Caco-2 (cell line): ENCODE measurements at regions not wholly inside any gene's neighbourhood (a gene's known extent, or its start where the extent isn't known, plus 50 kb on each side); places are given as distances from the start of the nearest gene placed in this dataset.

Experiments used
- BruUV-seq: library from RNA; stranded (reverse); fragments of 400-500 nt; replicated peaks from 2 replicates; lab custom pipeline; 2021; lab: Mats Ljungman, UMichigan
- CTCF ChIA-PET: fragments of 300-600 bp; sonication (Branson Sonifier 250); formaldehyde crosslinking; loops from one replicate; lab custom pipeline; 2022; ENCODE audit warnings: antibody characterized with exemption; lab: Charles Lee
- POLR2A ChIA-PET: fragments of 300-600 bp; sonication (Branson Sonifier 250); formaldehyde crosslinking; loops from one replicate; lab custom pipeline; 2022; ENCODE audit warnings: antibody characterized with exemption; lab: Charles Lee
- DNase-seq, 2 experiments: peaks; one replicate each; pipeline versions ENCODE4 v3.0.0 to v3.0.0-alpha.2; 2020 to 2022
- H3K27me3 ChIP-seq: replicated peaks from 2 replicates; pipeline ENCODE4 v1.6.0; 2011; ENCODE audit warnings: low read length; ENCODE audit not compliant: control insufficient read depth, insufficient read depth
- H3K36me3 ChIP-seq: 2 replicates; pipeline ENCODE4 v1.5.1; 2011; ENCODE audit warnings: low read length; ENCODE audit not compliant: control insufficient read depth, insufficient read depth
- H3K4me1 ChIP-seq: fragments of 250-450 bp; sonication (Bioruptor Pico); 2 replicates; pipeline ENCODE4 v1.5.1; 2020; ENCODE audit warnings: mild to moderate bottlenecking
- H3K4me3 ChIP-seq: 2 replicates; pipeline ENCODE4 v1.5.1; 2011; ENCODE audit warnings: low read depth, mild to moderate bottlenecking, control low read depth, low read length
- H3K9me3 ChIP-seq: fragments of 250-450 bp; sonication (Bioruptor Pico); 2 replicates; pipeline ENCODE4 v1.5.1; 2020; ENCODE audit warnings: mild to moderate bottlenecking, moderate library complexity
- H3K27ac Mint-ChIP-seq: one replicate; pipeline ENCODE4 v1.8.0; 2022; ENCODE audit warnings: mixed read lengths; ENCODE audit not compliant: unreplicated experiment
- H3K27me3 Mint-ChIP-seq: one replicate; pipeline ENCODE4 v1.8.0; 2022; ENCODE audit warnings: mixed read lengths; ENCODE audit not compliant: insufficient read depth, unreplicated experiment
- H3K36me3 Mint-ChIP-seq: one replicate; pipeline ENCODE4 v1.8.0; 2022; ENCODE audit warnings: mild to moderate bottlenecking, mixed read lengths; ENCODE audit not compliant: insufficient read depth, unreplicated experiment
- H3K4me1 Mint-ChIP-seq: one replicate; pipeline ENCODE4 v1.8.0; 2022; ENCODE audit warnings: low read depth, mixed read lengths; ENCODE audit not compliant: unreplicated experiment
- H3K4me3 Mint-ChIP-seq: one replicate; pipeline ENCODE4 v1.8.0; 2022; ENCODE audit warnings: mild to moderate bottlenecking, moderate library complexity, mixed read lengths; ENCODE audit not compliant: unreplicated experiment
- H3K9me3 Mint-ChIP-seq: one replicate; pipeline ENCODE4 v1.8.0; 2022; ENCODE audit warnings: mixed read lengths; ENCODE audit not compliant: unreplicated experiment
- CTCF ChIP-seq, 2 experiments: fragments of 200-600 bp in 1 of 2; IDR thresholded peaks; 1 replicate in 1 of 2; 2 replicates in 1 of 2; pipeline versions ENCODE4 v1.5.1 to v1.8.0; 2011 to 2022; ENCODE audit warnings: antibody characterized with exemption in 1 of 2, control low read depth in 1 of 2, inconsistent platforms in 1 of 2, low read depth in 1 of 2, low read length in 1 of 2, mild to moderate bottlenecking in 1 of 2, moderate library complexity in 1 of 2; ENCODE audit not compliant: insufficient read depth in 1 of 2, severe bottlenecking in 1 of 2, unreplicated experiment in 1 of 2
- intact Hi-C: fragments of 100-400 bp; cut with micrococcal nuclease; formaldehyde crosslinking; loops from one replicate; pipeline ENCODE4 v1.10.0; 2022; ENCODE audit not compliant: unreplicated experiment

DNA sequence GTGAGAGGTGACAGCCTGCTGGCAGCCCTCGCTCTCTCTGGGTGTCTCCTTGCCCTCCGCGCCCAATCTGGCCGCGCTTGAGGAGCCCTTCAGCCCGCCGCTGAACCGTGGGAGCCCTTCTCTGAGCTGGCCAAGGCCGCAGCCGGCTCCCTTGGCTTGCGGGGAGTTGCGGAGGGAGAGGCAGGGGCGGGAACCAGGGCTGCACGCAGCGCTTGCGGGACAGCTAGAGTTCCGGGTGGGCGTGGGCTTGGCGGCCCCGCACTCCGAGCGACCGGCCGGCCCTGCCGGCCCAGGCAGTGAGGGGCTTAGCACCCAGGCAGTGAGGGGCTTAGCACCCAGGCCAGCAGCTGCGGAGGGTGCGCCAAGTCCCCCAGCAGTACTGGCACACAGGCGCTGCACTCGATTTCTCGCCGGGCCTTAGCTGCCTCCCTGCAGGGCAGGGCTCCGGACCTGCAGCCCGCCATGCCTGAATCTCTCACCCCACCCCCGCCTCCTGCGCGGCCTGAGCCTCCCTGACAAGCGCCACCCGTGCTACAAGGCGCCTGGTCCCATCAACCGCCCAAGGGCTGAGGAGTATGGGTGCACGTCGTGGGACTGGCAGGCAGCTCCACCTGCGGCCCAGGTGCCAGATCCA, 1526.1 kb downstream of the FAM181B start:
- ChIA-PET CTCF (no interaction called here), POLR2A (no interaction called here)
- H3K4me1 Mint-ChIP-seq = no peaks in the 10 kb centered on the region
- no peak overlapping the region for H3K27ac Mint-ChIP-seq
- no peaks in the 10 kb centered on the region for H3K27me3 ChIP-seq
- H3K9me3 ChIP-seq = no peaks in the 10 kb centered on the region
- no peak overlapping the region for H3K4me3 Mint-ChIP-seq
- no peak for DNase-seq
- intact Hi-C loops = no loop called here
- no peak overlapping the region for H3K4me3 ChIP-seq
- no peaks in the 10 kb centered on the region for H3K36me3 ChIP-seq
- TF ChIP-seq CTCF (IDR thresholded peaks at IDR 0.05; ENCODE audit: insufficient read depth in 1 of 2, low read depth in 1 of 2, low read length in 1 of 2, severe bottlenecking in 1 of 2, unreplicated experiment in 1 of 2) = no peak
- H3K9me3 Mint-ChIP-seq = peaks cover 13% of the 10 kb centered on the region
- H3K27me3 Mint-ChIP-seq = no peaks in the 10 kb centered on the region
- no TSS peak for BruUV-seq
- H3K4me1 ChIP-seq = no peaks in the 10 kb centered on the region
- H3K36me3 Mint-ChIP-seq = no peaks in the 10 kb centered on the region

DNA sequence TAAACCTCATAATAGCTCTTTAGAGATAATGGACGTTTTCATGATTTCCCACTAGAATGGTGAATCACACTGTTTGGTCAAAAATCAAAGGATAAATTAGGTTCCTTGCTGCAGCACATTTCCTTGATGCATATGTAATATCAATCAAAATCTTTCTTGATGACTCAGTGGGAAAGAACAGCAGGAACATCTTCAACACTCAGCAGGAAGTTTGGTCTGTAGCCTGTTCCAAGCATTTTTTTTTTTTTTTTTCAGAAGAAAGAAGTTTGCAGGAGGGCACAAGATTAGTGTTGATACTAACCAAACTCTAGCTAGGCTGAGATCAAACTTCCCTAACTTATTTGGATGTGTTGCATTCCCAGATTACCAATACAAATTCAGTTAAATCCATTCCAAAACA, 1529.8 kb downstream of the FAM181B start:
- H3K4me1 ChIP-seq = no peaks in the 10 kb centered on the region
- H3K4me1 Mint-ChIP-seq = no peaks in the 10 kb centered on the region

GRCh38 chr11:81197396-81197795, 1536.3 kb downstream of the FAM181B start:
- BruUV-seq = no TSS peak

More for the DNA sequence above, 1529.8 kb downstream of the FAM181B start:
- H3K27me3 ChIP-seq = no peaks in the 10 kb centered on the region
- H3K36me3 Mint-ChIP-seq = no peaks in the 10 kb centered on the region
- intact Hi-C loops = no loop called here
- no peaks in the 10 kb centered on the region for H3K36me3 ChIP-seq
- no peak overlapping the region for H3K4me3 ChIP-seq
- no peak for TF ChIP-seq CTCF (IDR thresholded peaks at IDR 0.05; ENCODE audit: insufficient read depth in 1 of 2, low read depth in 1 of 2, low read length in 1 of 2, severe bottlenecking in 1 of 2, unreplicated experiment in 1 of 2)
- peaks cover 3% of the 10 kb centered on the region for H3K9me3 Mint-ChIP-seq
- ChIA-PET CTCF (no interaction called here), POLR2A (no interaction called here)
- no TSS peak for BruUV-seq
- no peaks in the 10 kb centered on the region for H3K9me3 ChIP-seq
- H3K4me3 Mint-ChIP-seq = no peak overlapping the region
- no peaks in the 10 kb centered on the region for H3K27me3 Mint-ChIP-seq
- no peak for DNase-seq
- H3K27ac Mint-ChIP-seq = no peak overlapping the region

More at GRCh38 chr11:81197396-81197795, 1536.3 kb downstream of the FAM181B start:
- Mint-ChIP-seq H3K9me3 (peaks cover 28% of the 10 kb centered on the region), H3K36me3 (no peaks in the 10 kb centered on the region), H3K4me3 (no peak overlapping the region), H3K27me3 (no peaks in the 10 kb centered on the region), H3K27ac (no peak overlapping the region), H3K4me1 (peaks cover 13% of the 10 kb centered on the region)
- no peak for DNase-seq
- Histone ChIP-seq H3K36me3 (no peaks in the 10 kb centered on the region), H3K9me3 (peaks cover 12% of the 10 kb centered on the region; the same call in 1 of the 2 replicates), H3K4me1 (peaks cover 8% of the 10 kb centered on the region), H3K4me3 (no peak overlapping the region), H3K27me3 (no peaks in the 10 kb centered on the region)
- CTCF ChIA-PET = no interaction called here
- intact Hi-C loops = no loop called here
- POLR2A ChIA-PET = no interaction called here
- peak in 1 of 2 experiments; percentile 16 for TF ChIP-seq CTCF (IDR thresholded peaks at IDR 0.05; ENCODE audit: insufficient read depth in 1 of 2, low read depth in 1 of 2, low read length in 1 of 2, severe bottlenecking in 1 of 2, unreplicated experiment in 1 of 2)
